Upper lobe of left lung (tissue), 4 donors: ENCODE measurements at regions not wholly inside any gene's neighbourhood (a gene's known extent, or its start where the extent isn't known, plus 50 kb on each side); places are given as distances from the start of the nearest gene placed in this dataset.
A peak's percentile ranks its signal among the peaks of the same experiment; 100 is the strongest.

ENCODE experiments used
- EP300 ChIP-seq, 4 donors: sonication (generic); formaldehyde crosslinking; IDR thresholded peaks; one replicate each; pipeline ENCODE4 v1.5.1; 2017; ENCODE audit warnings: antibody characterized with exemption in 4 of 4, control low read depth in 2 of 4
- POLR2A ChIP-seq, 4 donors: fragments of 450-650 bp; IDR thresholded peaks; one replicate each; pipeline ENCODE4 v1.5.1; 2016 to 2017; ENCODE audit warnings: antibody characterized with exemption in 4 of 4, mild to moderate bottlenecking in 2 of 4
- POLR2AphosphoS5 ChIP-seq, 2 donors: sonication (generic); formaldehyde crosslinking; IDR thresholded peaks; one replicate each; pipeline ENCODE4 v1.5.1; 2017; ENCODE audit warnings: antibody characterized with exemption in 2 of 2
- TF ChIP-seq, protein P1 (sequence below), 6 experiments: fragments of 450-650 bp in 4 of 6; fragments of 200-600 bp in 2 of 6; sonication (generic) in 2 of 6; IDR thresholded peaks; one replicate each; pipeline ENCODE4 v1.5.1; 2016 to 2019; ENCODE audit warnings: antibody characterized with exemption in 6 of 6

DNA sequence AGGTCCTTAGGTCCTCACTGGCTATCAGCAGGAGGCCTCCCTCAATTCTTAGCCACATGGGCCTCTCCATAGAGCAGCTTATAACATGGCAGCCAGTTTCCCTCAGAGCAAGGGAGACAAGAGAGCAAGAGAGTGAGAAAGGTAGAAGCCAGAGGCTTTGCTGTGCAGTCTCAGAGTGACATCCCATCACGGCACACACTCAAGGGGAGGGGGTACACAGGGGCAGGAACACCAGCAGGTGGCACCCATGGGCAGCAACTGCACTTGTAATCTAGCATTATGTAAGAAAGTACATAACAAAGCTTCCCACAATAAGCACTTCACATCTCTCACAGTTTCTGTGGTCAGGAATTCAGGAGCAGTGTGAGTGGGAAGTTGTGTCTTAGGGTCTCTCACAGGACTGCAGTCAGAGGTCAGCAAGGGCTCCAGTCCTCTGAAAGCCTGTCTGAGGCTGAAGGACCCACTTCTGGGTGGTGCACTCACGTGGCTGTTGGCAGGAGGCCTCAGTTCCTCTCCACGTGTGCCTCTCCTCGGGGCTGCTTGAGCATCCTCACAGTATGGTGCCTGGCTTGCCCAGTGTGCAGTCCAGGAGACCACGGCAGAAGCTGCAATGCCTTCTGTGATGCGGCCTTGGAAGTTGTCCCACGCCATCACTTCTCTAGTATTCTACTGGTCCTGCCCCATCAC lies 159.4 kb downstream of the OAT start:
- TF ChIP-seq POLR2A (IDR thresholded peaks at IDR 0.05) (no peak), POLR2AphosphoS5 (IDR thresholded peaks at IDR 0.05) (no peak), EP300 (IDR thresholded peaks at IDR 0.05) (no peak)
- TF ChIP-seq, protein P1, sequence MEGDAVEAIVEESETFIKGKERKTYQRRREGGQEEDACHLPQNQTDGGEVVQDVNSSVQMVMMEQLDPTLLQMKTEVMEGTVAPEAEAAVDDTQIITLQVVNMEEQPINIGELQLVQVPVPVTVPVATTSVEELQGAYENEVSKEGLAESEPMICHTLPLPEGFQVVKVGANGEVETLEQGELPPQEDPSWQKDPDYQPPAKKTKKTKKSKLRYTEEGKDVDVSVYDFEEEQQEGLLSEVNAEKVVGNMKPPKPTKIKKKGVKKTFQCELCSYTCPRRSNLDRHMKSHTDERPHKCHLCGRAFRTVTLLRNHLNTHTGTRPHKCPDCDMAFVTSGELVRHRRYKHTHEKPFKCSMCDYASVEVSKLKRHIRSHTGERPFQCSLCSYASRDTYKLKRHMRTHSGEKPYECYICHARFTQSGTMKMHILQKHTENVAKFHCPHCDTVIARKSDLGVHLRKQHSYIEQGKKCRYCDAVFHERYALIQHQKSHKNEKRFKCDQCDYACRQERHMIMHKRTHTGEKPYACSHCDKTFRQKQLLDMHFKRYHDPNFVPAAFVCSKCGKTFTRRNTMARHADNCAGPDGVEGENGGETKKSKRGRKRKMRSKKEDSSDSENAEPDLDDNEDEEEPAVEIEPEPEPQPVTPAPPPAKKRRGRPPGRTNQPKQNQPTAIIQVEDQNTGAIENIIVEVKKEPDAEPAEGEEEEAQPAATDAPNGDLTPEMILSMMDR (IDR thresholded peaks at IDR 0.05) = peak in 1 of 6 experiments; percentile 16
